BJ (cell line): ENCODE measurements at regions not wholly inside any gene's neighbourhood (a gene's known extent, or its start where the extent isn't known, plus 50 kb on each side); places are given as distances from the start of the nearest gene placed in this dataset.

ENCODE experiments used
- CTCF ChIA-PET: fragments of 350-600 bp; formaldehyde crosslinking; extraction: SDS; loops from one replicate; lab custom pipeline; 2021; ENCODE audit warnings: antibody characterized with exemption, inconsistent platforms; lab: Yijun Ruan, JAX
- POLR2A ChIA-PET: fragments of 300-600 bp; sonication (Branson Sonifier 250); formaldehyde crosslinking; extraction: SDS; loops from one replicate; lab custom pipeline; 2021; ENCODE audit warnings: antibody characterized with exemption; lab: Charles Lee
- DNase-seq: peaks from one replicate; pipeline ENCODE4 v3.0.0-alpha.2; 2011; ENCODE audit warnings: low read depth
- H3K27me3 ChIP-seq: 2 replicates; pipeline ENCODE4 v1.6.0; 2011; ENCODE audit warnings: low read length; ENCODE audit not compliant: control insufficient read depth, insufficient read depth
- H3K36me3 ChIP-seq: 2 replicates; pipeline ENCODE4 v1.5.1; 2011; ENCODE audit warnings: low read length; ENCODE audit not compliant: control insufficient read depth, insufficient read depth
- H3K4me3 ChIP-seq: 2 replicates; pipeline ENCODE4 v1.5.1; 2011; ENCODE audit warnings: low read depth, mild to moderate bottlenecking, control low read depth, low read length
- CTCF ChIP-seq: IDR thresholded peaks from 2 replicates; pipeline ENCODE4 v1.5.1; 2011; ENCODE audit warnings: low read depth, mild to moderate bottlenecking, control low read depth, inconsistent platforms, low read length, moderate library complexity; ENCODE audit not compliant: insufficient read depth

GRCh38 chr7:434891-435629 lies 84.6 kb downstream of the PDGFA start:
- Histone ChIP-seq H3K36me3 (no peaks in the 10 kb centered on the region), H3K27me3 (no peaks in the 10 kb centered on the region), H3K4me3 (no peak overlapping the region)
- no peak for TF ChIP-seq CTCF
- no peak for DNase-seq
- ChIA-PET CTCF (no interaction called here), POLR2A (no interaction called here)

- H3K4me3 ChIP-seq = no peak overlapping the region
- DNase-seq = no peak
- CTCF ChIA-PET = no interaction called here
- no peaks in the 10 kb centered on the region for H3K27me3 ChIP-seq
- H3K36me3 ChIP-seq = no peaks in the 10 kb centered on the region
- TF ChIP-seq CTCF = no peak
- POLR2A ChIA-PET = no interaction called here
These were observed 83.8 kb downstream of the PDGFA start for GRCh38 chr7:435630-436366.

- no peak for DNase-seq
- no peaks in the 10 kb centered on the region for H3K27me3 ChIP-seq
- ChIA-PET CTCF (no interaction called here), POLR2A (no interaction called here)
- H3K36me3 ChIP-seq = no peaks in the 10 kb centered on the region
- no peak overlapping the region for H3K4me3 ChIP-seq
- TF ChIP-seq CTCF = no peak
These were observed 83.1 kb downstream of the PDGFA start for GRCh38 chr7:436367-437128.

- no peak for TF ChIP-seq CTCF
- no peak overlapping the region for H3K4me3 ChIP-seq
- no peaks in the 10 kb centered on the region for H3K36me3 ChIP-seq
- DNase-seq = no peak
- no peaks in the 10 kb centered on the region for H3K27me3 ChIP-seq
- ChIA-PET POLR2A (no interaction called here), CTCF (no interaction called here)
These were observed 82.1 kb downstream of the PDGFA start for GRCh38 chr7:437329-438251.
